ENCODE measurements at regions not wholly inside any gene's neighbourhood (a gene's known extent, or its start where the extent isn't known, plus 50 kb on each side); places are given as distances from the start of the nearest gene placed in this dataset.

- peaks cover 12% of the 10 kb centered on the region for H3K4me1 ChIP-seq
- no peaks in the 10 kb centered on the region for H3K36me3 ChIP-seq (replicated peaks in 1 of 2; ENCODE audit: insufficient read depth in 1 of 2, low read depth in 2 of 2)
- WGBS, 2 donors, result 88 to 94% methylated on average over 3 of the region's 3 CpGs
- H3K9me3 ChIP-seq, result no peaks in the 10 kb centered on the region
- H3K27me3 ChIP-seq, result no peaks in the 10 kb centered on the region
- no peak overlapping the region for H3K4me3 ChIP-seq
- ATAC-seq, result no peak
- intact Hi-C loops (cut with DNase I), result no loop called here
- TF ChIP-seq POLR2A (IDR thresholded peaks at IDR 0.05), result no peak
- TF ChIP-seq CTCF (IDR thresholded peaks at IDR 0.05), result no peak
- peak overlapping the region in 1 of 4 donors; percentile 58 for H3K27ac ChIP-seq
- no peak for DNase-seq
Measured at GRCh38 chr12:75713434-75713833, 202.0 kb upstream of the KRR1 start.

DNA sequence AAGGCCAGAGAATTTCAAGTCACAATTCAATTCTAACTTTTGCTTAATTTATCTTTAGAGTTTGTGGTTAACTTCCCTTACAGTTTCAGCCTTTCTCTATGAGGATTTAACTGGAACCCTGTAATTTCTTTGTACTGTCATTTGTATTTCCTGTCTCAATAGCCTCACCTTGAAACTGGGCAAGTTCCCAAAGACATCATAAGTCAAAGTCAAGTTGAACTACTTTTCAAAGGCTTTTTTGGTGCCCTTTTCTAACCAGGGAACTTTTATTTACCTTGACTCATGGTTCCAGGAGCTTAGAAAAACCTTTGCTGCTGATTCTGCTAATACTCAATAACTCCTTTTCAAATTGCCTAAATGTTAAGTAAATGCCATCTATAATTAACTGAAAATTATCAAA lies 200.8 kb upstream of the KRR1 start:
- H3K27me3 ChIP-seq, result no peaks in the 10 kb centered on the region
- no peak overlapping the region for H3K4me3 ChIP-seq
- DNase-seq (peak in 2 of 4 donors; percentile 35 to 60), ATAC-seq (peak; percentile 89)
- H3K9me3 ChIP-seq, result no peaks in the 10 kb centered on the region
- peak overlapping the region in 3 of 4 donors; percentile 13 to 58 (median 40) for H3K27ac ChIP-seq
- H3K36me3 ChIP-seq (replicated peaks in 1 of 2; ENCODE audit: insufficient read depth in 1 of 2, low read depth in 2 of 2), result no peaks in the 10 kb centered on the region
- H3K4me1 ChIP-seq, result peaks cover 12% of the 10 kb centered on the region
- intact Hi-C loops (cut with DNase I), result no loop called here
- TF ChIP-seq POLR2A (IDR thresholded peaks at IDR 0.05) (no peak), CTCF (IDR thresholded peaks at IDR 0.05) (no peak)

DNA sequence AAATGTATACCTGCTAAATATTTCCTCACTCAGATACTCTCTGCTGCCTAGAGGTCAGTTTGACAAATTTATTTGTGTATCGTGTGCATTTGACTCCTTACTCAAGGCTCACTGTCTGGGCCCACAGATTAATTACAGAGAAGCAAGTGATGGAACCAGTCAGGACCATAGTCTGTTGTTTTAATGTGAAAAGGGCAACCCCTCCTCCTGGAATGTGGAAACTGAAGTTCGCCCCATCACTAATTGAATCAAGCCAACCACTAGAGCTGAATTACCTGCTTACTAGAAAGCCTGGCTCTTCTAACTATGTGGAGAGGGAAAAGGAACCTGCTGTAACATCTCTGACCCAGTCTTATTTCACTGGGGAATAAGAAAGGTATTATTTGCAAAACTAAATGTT lies 199.9 kb upstream of the KRR1 start:
- Histone ChIP-seq H3K27ac (no peak overlapping the region), H3K27me3 (no peaks in the 10 kb centered on the region), H3K36me3 (replicated peaks in 1 of 2; ENCODE audit: insufficient read depth in 1 of 2, low read depth in 2 of 2) (no peaks in the 10 kb centered on the region), H3K4me1 (peaks cover 19% of the 10 kb centered on the region), H3K4me3 (no peak overlapping the region), H3K9me3 (no peaks in the 10 kb centered on the region)
- intact Hi-C loops (cut with DNase I), result no loop called here
- 85 to 93% methylated on average over 2 of the region's 2 CpGs for WGBS, 2 donors
- DNase-seq (no peak), ATAC-seq (no peak)
- TF ChIP-seq CTCF (IDR thresholded peaks at IDR 0.05) (no peak), POLR2A (IDR thresholded peaks at IDR 0.05) (no peak)

GRCh38 chr12:75710361-75711069 lies 199.1 kb upstream of the KRR1 start:
- no peaks in the 10 kb centered on the region for H3K36me3 ChIP-seq (replicated peaks in 1 of 2; ENCODE audit: insufficient read depth in 1 of 2, low read depth in 2 of 2)
- no peaks in the 10 kb centered on the region for H3K9me3 ChIP-seq
- peaks cover 27% of the 10 kb centered on the region for H3K4me1 ChIP-seq
- H3K4me3 ChIP-seq, result no peak overlapping the region
- no peak overlapping the region for H3K27ac ChIP-seq
- ATAC-seq (no peak), DNase-seq (no peak)
- TF ChIP-seq CTCF (IDR thresholded peaks at IDR 0.05), result no peak
- TF ChIP-seq POLR2A (IDR thresholded peaks at IDR 0.05), result no peak
- H3K27me3 ChIP-seq, result no peaks in the 10 kb centered on the region
- 42 to 57% methylated on average over 2 of the region's 2 CpGs for WGBS, 2 donors
- intact Hi-C loops (cut with DNase I), result no loop called here

GRCh38 chr12:75709503-75709902 lies 198.1 kb upstream of the KRR1 start:
- Histone ChIP-seq H3K36me3 (replicated peaks in 1 of 2; ENCODE audit: insufficient read depth in 1 of 2, low read depth in 2 of 2) (no peaks in the 10 kb centered on the region), H3K27me3 (no peaks in the 10 kb centered on the region), H3K9me3 (no peaks in the 10 kb centered on the region), H3K4me1 (peaks cover 28% of the 10 kb centered on the region), H3K27ac (no peak overlapping the region), H3K4me3 (no peak overlapping the region)
- no peak for DNase-seq
- intact Hi-C loops (cut with DNase I), result no loop called here
- ATAC-seq, result no peak
- no peak for TF ChIP-seq POLR2A (IDR thresholded peaks at IDR 0.05)
- TF ChIP-seq CTCF (IDR thresholded peaks at IDR 0.05), result no peak
- WGBS, 2 donors, result 59 to 68% methylated on average over 2 of the region's 2 CpGs

Data from body of pancreas (tissue), 4 donors.